HepG2 (cell line): ENCODE measurements at regions not wholly inside any gene's neighbourhood (a gene's known extent, or its start where the extent isn't known, plus 50 kb on each side); places are given as distances from the start of the nearest gene placed in this dataset.

Experiments
- ATF2 ChIP-seq: sonication (generic); formaldehyde crosslinking; IDR thresholded peaks from 2 replicates; pipeline ENCODE4 v1.4.0; 2020; ENCODE audit warnings: missing genetic modification reagents
- CTCF ChIP-seq: sonication (generic); formaldehyde crosslinking; IDR thresholded peaks from 2 replicates; pipeline ENCODE4 v1.5.0; 2020; ENCODE audit warnings: mild to moderate bottlenecking, missing genetic modification reagents, moderate library complexity
- FOXA1 ChIP-seq, 2 experiments: fragments of 450-650 bp in 1 of 2; sonication (generic) in 1 of 2; formaldehyde crosslinking in 1 of 2; IDR thresholded peaks; 2 replicates each; pipeline versions ENCODE4 v1.4.0 to v1.6.1; 2016 to 2020; ENCODE audit warnings: missing genetic modification reagents in 1 of 2
- FOXK1 ChIP-seq: sonication (generic); formaldehyde crosslinking; IDR thresholded peaks from 2 replicates; pipeline ENCODE4 v1.4.0; 2020; ENCODE audit warnings: low read depth, missing genetic modification reagents, borderline replicate concordance
- JUN ChIP-seq: sonication (generic); formaldehyde crosslinking; IDR thresholded peaks from 2 replicates; pipeline ENCODE4 v1.4.0; 2020; ENCODE audit warnings: mild to moderate bottlenecking, missing genetic modification reagents
- POLR2AphosphoS5 ChIP-seq: IDR thresholded peaks from 2 replicates; pipeline ENCODE4 v1.6.1; 2012; ENCODE audit warnings: low read depth, low read length
- PRDM10 ChIP-seq: sonication (generic); formaldehyde crosslinking; IDR thresholded peaks from 2 replicates; pipeline ENCODE4 v1.4.0; 2020; ENCODE audit warnings: low read depth, missing genetic modification reagents
- PRMT3 ChIP-seq: sonication (generic); formaldehyde crosslinking; IDR thresholded peaks from 2 replicates; pipeline ENCODE4 v1.8.1; 2022; ENCODE audit warnings: low read depth, mild to moderate bottlenecking, moderate library complexity, missing genetic modification reagents, borderline replicate concordance
- YY1 ChIP-seq: IDR thresholded peaks from 2 replicates; pipeline ENCODE4 v1.6.1; 2011; ENCODE audit warnings: low read length, low read depth, moderate library complexity, mild to moderate bottlenecking; ENCODE audit not compliant: insufficient read depth, insufficient replicate concordance
- ZFP82 ChIP-seq: sonication (generic); formaldehyde crosslinking; IDR thresholded peaks from 2 replicates; pipeline ENCODE4 v1.5.1; 2020; ENCODE audit warnings: mild to moderate bottlenecking, missing genetic modification reagents, borderline replicate concordance
- ZNF136 ChIP-seq: sonication (generic); formaldehyde crosslinking; IDR thresholded peaks from 2 replicates; pipeline ENCODE4 v1.8.1; 2022; ENCODE audit warnings: low read depth, mild to moderate bottlenecking, moderate library complexity, missing genetic modification reagents
- ZNF274 ChIP-seq: sonication (generic); formaldehyde crosslinking; IDR thresholded peaks from 2 replicates; pipeline ENCODE4 v1.5.1; 2020; ENCODE audit warnings: mild to moderate bottlenecking, missing genetic modification reagents
- ZNF709 ChIP-seq: sonication (generic); formaldehyde crosslinking; IDR thresholded peaks from 2 replicates; pipeline ENCODE4 v1.5.0; 2020; ENCODE audit warnings: mild to moderate bottlenecking, missing genetic modification reagents
- ZNF816 ChIP-seq: sonication (generic); formaldehyde crosslinking; IDR thresholded peaks from 2 replicates; pipeline ENCODE4 v1.8.0; 2022; ENCODE audit warnings: missing genetic modification reagents, mild to moderate bottlenecking, borderline replicate concordance

- TF ChIP-seq PRDM10 (CRISPR knock-in tag) (no peak), YY1 (no peak), JUN (CRISPR knock-in tag) (no peak), FOXA1 (IDR thresholded peaks at IDR 0.05) (no peak), FOXA1 (CRISPR knock-in tag; IDR thresholded peaks at IDR 0.05) (no peak), ZNF136 (CRISPR knock-in tag) (no peak), ZNF274 (CRISPR knock-in tag) (no peak), FOXK1 (CRISPR knock-in tag) (no peak), CTCF (CRISPR knock-in tag) (no peak), POLR2AphosphoS5 (no peak), PRMT3 (CRISPR knock-in tag) (no peak), ZNF709 (CRISPR knock-in tag) (no peak), ATF2 (CRISPR knock-in tag) (no peak), ZNF816 (CRISPR knock-in tag) (no peak), ZFP82 (no peak)
Measured at GRCh38 chr2:12305931-12306330, 410.8 kb upstream of the TRIB2 start.
